ENCODE measurements at regions not wholly inside any gene's neighbourhood (a gene's known extent, or its start where the extent isn't known, plus 50 kb on each side); places are given as distances from the start of the nearest gene placed in this dataset.

GRCh38 chr2:23323917-23324680 is 60.9 kb upstream of the KLHL29 start (continued):
- no peak for TF ChIP-seq ZNF266 (tag by site-specific recombination; IDR thresholded peaks at IDR 0.05; ENCODE audit: low read depth)
- no peak for TF ChIP-seq ZNF645 (tag by site-specific recombination; IDR thresholded peaks at IDR 0.05)
- no peak for TF ChIP-seq ZNF26 (tag by site-specific recombination; IDR thresholded peaks at IDR 0.05)
- no peak for TF ChIP-seq ZNF248 (tag by site-specific recombination; IDR thresholded peaks at IDR 0.05)
- TF ChIP-seq ZNF211 (tag by site-specific recombination; IDR thresholded peaks at IDR 0.05; ENCODE audit: low read depth): no peak
- TF ChIP-seq ZNF621 (tag by site-specific recombination; IDR thresholded peaks at IDR 0.05): no peak

- Histone ChIP-seq H3K9me3 (ENCODE audit: control insufficient read depth, insufficient read depth, low read depth, low read length) (no peaks in the 10 kb centered on the region), H3K4me3 (ENCODE audit: low read depth, low read length) (no peak overlapping the region), H3K4me1 (ENCODE audit: control insufficient read depth, insufficient read depth, low read length) (no peaks in the 10 kb centered on the region), H3K36me3 (ENCODE audit: control insufficient read depth in 2 of 2, insufficient read depth in 1 of 2, low read length in 2 of 2) (no peaks in the 10 kb centered on the region), H3K27ac (ENCODE audit: extremely low read depth, low read depth, low read length) (no peak overlapping the region)
- TF ChIP-seq ZNF37A (tag by site-specific recombination; IDR thresholded peaks at IDR 0.05): no peak
- TF ChIP-seq KLF16 (tag by site-specific recombination; IDR thresholded peaks at IDR 0.05): no peak
- no peak for TF ChIP-seq ZNF280D (tag by site-specific recombination; IDR thresholded peaks at IDR 0.05)
- TF ChIP-seq AEBP2 (tag by site-specific recombination; IDR thresholded peaks at IDR 0.05; ENCODE audit: borderline replicate concordance): no peak
- TF ChIP-seq SP7 (tag by site-specific recombination; IDR thresholded peaks at IDR 0.05): no peak
- TF ChIP-seq ZSCAN5A (tag by site-specific recombination; IDR thresholded peaks at IDR 0.05): no peak
- no peak for TF ChIP-seq YY1 (tag by site-specific recombination; IDR thresholded peaks at IDR 0.05)
- no peak for TF ChIP-seq TSHZ1 (tag by site-specific recombination; IDR thresholded peaks at IDR 0.05; ENCODE audit: borderline replicate concordance)
- TF ChIP-seq ZNF830 (tag by site-specific recombination; IDR thresholded peaks at IDR 0.05; ENCODE audit: low read depth): no peak
- no peak for TF ChIP-seq ZNF48 (tag by site-specific recombination; IDR thresholded peaks at IDR 0.05)
- no peak for TF ChIP-seq ZNF76 (tag by site-specific recombination; IDR thresholded peaks at IDR 0.05; ENCODE audit: borderline replicate concordance, low read depth)
- no peak for TF ChIP-seq BCL11A (tag by site-specific recombination; IDR thresholded peaks at IDR 0.05; ENCODE audit: low read depth)
- TF ChIP-seq ZNF704 (tag by site-specific recombination; IDR thresholded peaks at IDR 0.05): no peak
- no peak for TF ChIP-seq ZNF311 (tag by site-specific recombination; IDR thresholded peaks at IDR 0.05; ENCODE audit: borderline replicate concordance)
- POLR2A ChIA-PET: no interaction called here
- CTCF ChIA-PET: interaction anchor here (0.5 to 2.0 kb wide), 3 partner anchors 11 to 27 kb away, joined by 3 to 6 read pairs (median 3); no protein-coding TSS in a partner anchor
Measured at GRCh38 chr2:23326330-23326729, 58.6 kb upstream of the KLHL29 start.

Data from HEK293 (cell line).